HG03565 (cell line): ENCODE measurements at regions not wholly inside any gene's neighbourhood (a gene's known extent, or its start where the extent isn't known, plus 50 kb on each side); places are given as distances from the start of the nearest gene placed in this dataset.

Experiments used
- ATAC-seq: cut with Tn5 transposase; IDR thresholded peaks from one replicate; pipeline ENCODE4 v1.9.1; 2021; ENCODE audit warnings: mild to moderate bottlenecking, moderate library complexity; ENCODE audit not compliant: unreplicated experiment

DNA sequence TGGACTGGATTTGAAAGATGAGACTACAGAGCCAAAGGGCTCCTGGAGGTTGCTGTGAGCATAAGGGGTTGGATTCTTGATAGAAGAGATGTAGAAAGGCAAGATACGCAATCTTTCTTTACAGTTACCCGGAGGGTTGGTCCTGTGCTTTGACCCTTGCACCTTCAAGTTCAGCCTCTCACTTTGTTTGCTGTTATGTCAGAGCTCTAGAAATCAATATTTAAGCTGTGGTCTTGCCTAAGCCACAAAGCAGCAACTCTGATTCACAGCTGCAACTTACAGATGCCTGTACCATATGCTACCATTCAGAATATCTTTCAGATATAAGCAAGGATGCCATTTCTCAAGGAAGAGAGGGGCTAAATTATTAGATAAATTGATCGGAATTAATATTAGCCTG lies 943.1 kb upstream of the LRRTM1 start:
- ATAC-seq: no peak

DNA sequence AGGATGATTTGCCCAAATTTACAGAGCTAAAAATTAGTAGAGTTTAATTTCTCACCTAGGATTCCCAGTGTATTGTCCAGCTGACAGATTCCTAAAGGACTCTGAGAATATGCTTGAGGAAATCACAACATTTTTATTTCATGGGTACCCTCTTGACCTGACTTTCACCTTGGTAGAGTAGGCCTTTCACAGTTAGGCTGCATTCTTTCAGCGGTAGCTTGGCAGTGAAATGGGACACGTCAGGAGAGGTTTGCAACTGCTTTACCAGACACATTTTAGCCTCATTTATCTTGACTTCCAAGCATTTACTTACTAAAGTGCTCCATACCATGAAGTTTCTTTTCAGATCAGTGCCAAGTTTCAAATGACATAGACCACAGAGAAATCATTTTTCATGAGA lies 937.9 kb upstream of the LRRTM1 start:
- ATAC-seq: no peak

DNA sequence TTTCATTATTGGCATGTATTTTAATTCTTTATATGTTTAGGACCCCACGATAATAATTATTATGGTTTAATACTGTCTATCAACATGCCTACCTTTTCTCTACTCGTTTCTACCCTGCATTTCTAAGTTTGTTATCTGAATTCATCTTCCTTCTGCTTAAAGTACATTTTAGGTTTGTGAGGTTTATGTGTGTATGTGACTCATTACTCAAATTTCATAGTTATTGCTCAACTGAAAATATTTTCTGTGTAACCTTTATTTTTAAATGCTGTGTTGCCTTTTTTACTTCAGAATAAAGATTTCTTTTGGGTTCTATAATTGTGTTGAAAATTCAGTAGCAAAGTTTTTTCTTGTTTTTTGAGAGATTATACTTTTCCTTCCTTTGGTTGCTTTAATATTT lies 933.9 kb upstream of the LRRTM1 start:
- ATAC-seq: no peak

DNA sequence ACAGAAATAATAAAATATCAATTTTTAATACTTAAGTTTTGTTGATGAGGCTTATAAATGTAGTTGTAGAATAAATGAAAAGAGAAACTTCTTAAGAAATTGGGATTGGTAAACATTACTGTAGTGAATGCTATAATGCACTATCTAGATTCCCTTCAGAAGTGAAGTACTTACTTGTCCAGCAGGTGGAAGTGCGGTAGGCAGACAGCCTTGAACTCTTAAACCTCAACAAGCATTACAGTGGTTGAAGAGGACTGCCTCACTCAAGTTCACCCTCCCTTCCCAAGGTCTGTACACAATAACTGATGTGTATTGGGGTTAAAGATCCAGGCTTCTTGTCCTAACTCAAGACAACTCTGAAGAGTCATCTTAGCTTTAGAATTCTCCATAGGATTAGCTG lies 931.0 kb upstream of the LRRTM1 start:
- no peak for ATAC-seq

DNA sequence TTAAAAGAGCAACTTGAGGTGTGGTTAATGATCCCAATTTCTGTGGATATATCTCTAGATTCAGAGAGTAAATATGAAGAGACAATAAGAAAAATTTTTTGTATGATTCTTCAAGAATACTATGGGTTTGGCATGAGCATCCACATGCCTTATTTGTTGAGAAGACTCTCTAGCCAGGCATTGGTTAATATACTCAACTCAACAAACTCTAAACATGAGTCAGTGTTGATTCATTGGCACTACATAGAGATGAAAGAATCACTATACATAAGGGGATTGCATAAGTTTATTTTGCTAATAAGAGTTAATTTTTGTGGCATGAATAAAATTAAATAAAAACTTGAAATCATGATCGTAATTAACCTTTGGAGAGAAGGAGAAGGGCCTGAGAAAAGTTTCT lies 930.2 kb upstream of the LRRTM1 start:
- no peak for ATAC-seq

DNA sequence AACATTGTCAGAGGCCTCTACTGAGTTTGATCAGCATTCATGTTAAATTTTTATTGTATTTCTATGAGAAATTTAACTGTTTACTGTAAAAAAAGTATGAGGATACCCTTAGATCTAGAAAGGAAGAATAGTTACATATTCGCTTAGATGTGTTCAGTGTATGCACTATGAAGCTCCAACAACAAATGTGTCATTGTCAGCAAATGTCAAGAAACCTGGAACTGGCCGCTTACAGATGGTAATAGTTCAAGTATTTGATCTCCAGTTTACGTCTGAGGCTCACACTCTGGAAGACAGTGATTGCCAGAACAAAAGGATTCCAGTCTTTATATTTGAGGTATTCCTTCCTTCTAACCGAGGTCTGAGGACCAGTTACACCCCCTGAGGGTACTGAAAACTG lies 921.2 kb upstream of the LRRTM1 start:
- no peak for ATAC-seq

DNA sequence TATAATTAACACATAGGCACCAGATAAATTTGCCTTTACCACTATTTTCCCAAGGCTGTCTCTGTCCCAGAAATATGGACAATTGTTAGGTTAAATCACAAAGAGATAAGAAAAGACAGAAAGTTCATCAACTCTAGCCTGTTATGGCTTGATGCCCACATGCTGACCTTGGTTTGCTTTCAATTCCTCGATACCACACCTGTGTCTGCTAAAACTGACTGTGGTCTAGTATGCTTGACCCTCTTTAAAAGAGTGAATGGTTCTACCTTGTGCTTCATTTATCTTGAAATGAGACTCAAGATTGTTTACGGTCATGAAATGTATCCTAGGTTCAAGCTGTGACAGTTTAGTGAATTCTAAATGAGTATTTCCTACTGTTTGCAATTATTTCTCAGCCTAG lies 909.0 kb upstream of the LRRTM1 start:
- ATAC-seq: no peak

DNA sequence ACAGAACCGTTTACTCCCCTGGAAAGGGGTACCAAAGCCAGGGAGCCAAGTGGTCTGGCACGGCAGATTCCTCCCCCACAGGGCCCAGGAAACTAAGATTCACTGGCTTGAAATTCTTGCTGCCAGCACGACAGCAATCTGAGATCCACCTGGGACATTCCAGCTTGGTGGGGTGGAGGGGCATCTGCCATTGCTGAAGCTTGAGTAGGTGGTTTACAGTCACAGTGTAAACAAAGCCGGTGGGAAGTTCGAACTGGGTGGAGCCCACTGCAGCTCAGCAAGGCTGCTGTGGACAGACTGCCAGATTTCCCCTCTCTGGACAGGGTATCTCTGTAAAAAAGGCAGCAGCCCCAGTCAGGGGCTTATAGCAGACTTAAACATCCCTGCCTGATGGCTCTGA lies 901.7 kb upstream of the LRRTM1 start:
- ATAC-seq: no peak

DNA sequence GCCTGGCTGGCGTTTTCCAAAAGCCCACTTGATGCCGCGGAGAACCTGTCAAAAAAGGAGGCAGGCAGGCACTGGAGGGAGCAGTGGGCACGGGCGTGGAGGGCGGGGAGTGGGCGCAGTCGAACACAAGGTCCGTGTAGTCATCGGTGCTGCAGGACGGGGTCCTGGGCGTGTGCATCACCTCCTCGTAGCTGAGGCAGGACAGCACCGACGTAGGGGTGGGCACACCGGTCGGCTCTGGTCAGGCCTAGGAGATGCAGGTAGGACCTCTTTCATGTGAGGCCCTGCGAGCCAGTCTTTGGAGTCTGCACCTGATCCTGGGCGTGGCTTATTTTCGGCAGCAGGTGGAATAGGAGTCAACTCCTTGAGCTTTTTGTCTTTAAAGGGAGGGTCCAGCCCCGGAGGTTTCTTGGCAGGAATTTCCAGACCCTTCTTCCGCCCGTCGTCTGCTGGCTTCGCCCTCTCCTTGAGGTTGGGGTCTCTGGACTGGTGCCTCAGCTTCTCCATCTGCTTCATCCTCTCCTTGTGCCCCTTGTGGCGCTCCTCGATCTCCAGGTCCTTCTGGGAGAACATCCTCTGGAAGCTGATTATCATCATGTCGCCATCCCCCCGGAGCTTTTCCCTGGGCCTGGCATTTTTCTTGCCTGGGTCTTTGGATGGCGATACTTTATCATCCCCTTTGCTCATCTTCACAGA lies 892.5 kb upstream of the LRRTM1 start:
- no peak for ATAC-seq

DNA sequence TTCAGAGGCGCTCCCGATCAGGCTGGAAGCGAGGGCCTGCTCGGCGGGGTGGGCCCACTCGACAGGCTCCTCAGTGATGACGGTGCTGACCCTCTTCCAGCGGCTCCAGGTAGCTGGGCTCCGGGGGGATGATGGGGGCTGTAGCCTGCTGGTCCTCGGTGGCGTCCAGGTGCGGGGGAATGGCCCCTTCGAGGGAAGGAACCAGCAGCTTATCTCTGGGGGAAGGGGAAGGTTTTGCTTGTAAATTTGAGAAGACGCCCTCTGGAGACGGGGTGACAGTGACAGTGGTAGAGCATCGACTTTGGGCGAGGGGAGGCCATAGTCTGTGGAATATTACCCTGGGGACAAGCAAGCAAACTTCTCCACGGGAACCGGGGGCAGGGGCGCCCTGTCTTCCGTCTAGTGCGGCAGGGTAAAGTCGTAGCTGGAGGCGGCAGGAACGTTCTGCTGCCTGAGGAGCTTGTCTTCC lies 891.9 kb upstream of the LRRTM1 start:
- ATAC-seq: no peak

DNA sequence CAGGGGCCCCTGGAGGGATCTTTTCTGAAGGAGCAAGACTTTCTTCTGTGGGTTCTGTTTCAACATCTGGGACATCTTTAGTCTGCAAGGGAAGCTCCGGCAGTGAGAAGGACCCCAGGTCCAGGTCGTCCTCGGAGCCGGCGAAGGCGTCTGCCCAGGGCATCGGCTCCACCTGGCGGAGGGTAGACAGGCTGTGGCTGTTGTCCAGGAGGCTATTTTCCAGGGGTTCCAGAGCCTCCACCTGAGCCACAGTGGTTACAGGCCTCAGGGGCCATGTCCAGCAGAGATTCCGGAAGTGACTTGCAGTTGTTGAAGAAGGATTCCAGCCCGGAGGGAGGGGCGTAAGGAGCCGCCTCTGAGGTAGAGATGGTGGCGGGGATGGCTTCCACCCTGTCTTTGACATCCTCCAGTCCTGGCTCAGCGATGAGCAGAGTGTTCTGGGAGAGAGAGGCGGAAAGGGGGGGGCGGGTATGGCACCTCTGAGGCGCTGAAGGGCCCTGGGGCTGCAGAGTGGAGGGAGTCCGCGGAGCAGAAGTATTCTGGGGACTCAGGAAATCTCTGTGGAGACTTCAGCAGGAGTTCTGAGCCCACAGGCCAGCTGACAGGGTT lies 891.3 kb upstream of the LRRTM1 start:
- no peak for ATAC-seq

DNA sequence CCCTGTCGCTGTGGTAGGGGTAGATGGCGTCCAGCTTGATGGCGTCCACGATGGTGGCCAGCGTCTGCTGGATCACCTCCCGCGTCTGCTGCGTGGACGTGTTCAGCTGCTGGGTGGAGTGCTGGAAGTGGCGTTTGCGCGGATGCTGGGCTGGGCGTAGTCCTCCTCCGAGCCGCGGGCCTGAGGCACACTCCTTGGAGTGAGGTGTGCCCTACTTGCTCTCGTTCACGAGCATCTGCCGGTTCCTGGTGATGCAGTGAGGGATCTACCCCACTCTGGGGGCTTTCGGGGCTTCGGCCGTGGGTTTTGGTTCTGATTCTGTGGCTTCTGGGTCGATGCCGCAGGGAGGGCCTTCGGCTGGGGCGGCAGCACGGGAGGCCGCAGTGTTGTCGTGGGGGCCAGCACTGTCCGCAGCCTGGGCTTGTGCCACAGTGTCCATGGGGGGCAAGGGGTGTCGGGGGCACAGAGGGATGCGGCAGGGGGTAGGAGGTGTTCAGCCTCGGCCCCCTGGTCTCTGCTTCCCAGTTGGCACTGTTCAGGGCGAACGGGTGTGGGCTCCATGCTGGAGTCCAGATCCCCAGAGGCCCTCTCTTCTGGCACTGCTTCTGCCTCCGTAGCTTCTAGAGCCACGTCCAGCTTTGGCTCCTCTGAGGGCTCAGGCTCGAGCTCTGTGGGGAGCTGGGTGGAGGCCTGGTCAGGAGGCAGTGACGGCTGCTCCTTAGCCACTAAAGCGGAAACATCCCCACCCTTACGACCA lies 890.6 kb upstream of the LRRTM1 start:
- no peak for ATAC-seq

DNA sequence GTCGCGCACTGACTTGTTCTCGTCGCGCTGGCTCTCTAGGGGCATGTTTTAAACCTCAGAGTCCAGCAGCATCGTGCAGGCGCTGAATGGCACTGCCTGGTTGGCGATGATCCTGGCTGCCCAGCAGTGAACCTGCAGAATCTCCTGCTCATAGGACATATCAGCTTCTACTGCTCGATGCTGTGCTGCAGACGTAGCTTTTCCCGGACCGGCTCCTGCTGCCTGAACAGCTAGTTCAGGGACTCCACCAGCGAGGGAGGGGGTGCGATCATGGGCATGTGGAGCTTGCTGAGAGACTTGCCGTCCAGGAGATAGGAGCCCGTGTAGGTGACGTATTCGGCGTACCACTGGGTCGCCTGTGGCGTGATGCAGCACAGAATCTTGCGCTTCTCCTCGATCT lies 890.0 kb upstream of the LRRTM1 start:
- no peak for ATAC-seq

DNA sequence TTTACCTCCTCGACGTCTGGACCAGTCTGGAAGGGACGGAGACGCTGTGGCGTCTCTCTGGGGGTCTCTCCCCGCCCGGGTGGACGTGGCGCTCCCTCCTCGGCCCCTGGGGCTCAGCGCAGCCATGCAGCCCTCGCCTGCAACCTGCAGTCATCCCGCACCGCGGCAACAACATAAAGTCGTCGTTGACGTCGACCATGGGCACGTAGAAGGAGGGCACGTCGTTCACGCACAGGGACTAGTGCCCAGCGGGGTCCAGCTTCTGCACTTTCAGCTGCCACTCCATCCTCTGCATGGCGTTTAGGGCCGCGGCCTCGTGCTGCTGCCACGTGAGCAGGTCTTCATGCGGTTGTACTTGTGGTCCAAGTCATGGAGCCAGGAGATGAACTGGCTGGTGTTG lies 889.6 kb upstream of the LRRTM1 start:
- ATAC-seq: no peak

DNA sequence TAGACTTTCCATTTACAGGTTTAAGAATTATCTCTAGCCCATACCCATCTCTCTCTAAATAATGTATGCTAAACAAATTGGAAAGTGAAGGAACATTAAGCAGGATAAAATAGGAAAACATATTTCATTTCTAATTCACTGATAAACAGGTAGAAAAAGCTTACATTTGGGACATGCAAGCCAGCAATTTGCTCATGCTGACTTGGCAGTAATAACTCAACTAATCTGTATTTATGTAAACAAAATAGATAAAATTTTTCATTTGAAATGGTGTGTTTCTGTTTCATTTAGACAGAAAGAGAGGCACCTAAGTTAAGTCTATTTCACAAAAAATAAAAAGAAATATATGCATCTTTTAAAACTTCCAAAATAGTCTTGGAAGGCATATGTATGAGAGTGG lies 877.3 kb upstream of the LRRTM1 start:
- no peak for ATAC-seq

DNA sequence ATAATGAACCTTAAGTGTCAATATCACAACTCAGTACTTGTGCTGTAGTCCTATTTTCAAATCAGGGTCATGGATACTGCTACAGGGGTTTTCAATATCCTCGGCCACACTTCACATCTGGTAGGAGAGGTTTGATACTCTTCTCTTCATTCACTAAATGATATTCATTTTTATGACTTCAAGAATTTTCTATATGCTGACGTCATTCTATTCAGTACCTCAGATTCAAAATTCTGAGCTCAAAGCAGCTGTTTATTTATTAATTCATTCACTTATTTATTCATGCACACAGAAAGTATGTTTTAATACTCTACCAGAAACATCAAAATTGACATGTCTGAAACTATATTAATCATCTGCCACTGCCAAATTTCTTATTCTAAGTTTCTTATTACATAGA lies 866.9 kb upstream of the LRRTM1 start:
- no peak for ATAC-seq

DNA sequence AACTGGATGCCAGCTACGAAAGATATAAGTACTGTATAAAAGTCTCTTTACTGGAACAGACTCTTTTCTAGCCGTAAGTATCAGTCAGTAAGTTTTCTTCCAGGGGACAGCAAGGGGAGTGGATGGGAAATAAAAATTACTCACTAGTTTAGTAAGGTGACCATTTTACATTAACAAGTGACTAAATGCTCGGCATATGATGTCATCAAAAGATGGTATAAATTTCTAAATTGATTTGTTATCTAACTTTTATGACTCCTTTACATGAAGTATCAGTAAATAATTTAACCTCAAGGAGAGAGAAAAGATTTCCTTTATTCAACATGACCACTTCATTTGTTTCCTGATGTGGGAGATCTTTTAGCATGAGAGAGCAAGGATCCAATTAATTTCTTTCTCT lies 859.0 kb upstream of the LRRTM1 start:
- no peak for ATAC-seq

DNA sequence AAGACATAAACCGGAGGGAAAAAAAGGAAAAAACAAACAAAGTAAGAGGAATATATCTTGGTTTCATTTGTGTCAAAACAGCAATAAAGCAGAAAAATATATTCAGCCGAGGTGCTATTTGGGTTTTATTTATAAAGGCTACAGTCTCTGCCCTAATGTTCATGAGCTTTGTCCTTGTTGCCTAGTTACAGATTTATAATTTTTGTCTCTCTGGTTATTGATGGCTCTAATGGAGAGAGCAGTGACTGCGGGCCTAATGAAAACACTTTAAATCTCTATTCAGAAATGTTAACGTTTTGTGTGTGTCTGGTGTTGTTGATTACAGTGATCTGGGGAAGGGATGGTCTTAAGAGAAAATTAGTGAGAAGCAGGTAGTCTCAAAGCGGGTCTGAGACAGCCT lies 854.0 kb upstream of the LRRTM1 start:
- no peak for ATAC-seq

DNA sequence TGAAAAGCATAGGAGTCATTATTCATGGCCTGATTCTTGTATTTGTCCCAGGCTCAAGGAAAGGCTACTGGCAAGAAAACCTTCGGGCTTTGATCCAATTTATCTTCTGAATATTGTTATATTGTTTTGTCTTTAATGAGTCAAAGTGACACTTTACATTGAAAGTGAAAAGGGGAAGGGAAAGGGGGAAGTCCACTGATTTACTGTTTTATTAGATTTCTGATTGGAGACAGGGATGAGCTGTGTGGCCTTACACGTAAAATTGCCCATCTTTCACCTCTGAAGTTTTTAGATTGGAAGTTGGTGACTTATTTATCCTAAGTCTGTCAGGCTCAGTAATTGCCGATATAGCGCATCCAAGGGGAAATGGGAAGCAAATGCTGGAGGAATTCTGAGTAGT lies 843.8 kb upstream of the LRRTM1 start:
- ATAC-seq: no peak

DNA sequence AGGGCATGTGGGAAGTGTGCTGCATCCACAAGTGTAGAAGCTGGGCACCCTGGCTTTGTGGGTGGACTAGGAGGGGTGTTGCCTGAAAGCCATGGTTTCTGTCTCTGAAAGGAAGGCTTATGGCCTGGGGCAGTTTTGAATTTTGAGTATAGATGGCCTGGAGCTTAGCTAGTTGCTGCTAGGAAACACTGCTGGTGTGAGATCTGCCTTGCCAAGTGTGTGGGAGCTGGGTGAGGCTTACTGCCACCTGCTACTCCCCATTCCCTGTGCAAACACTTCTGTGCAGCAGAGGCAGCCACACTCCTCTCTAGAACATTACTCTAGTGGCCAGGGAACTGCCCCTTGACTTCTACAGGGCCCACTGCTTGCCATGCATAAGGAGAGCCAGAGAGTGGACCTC lies 831.7 kb upstream of the LRRTM1 start:
- no peak for ATAC-seq

DNA sequence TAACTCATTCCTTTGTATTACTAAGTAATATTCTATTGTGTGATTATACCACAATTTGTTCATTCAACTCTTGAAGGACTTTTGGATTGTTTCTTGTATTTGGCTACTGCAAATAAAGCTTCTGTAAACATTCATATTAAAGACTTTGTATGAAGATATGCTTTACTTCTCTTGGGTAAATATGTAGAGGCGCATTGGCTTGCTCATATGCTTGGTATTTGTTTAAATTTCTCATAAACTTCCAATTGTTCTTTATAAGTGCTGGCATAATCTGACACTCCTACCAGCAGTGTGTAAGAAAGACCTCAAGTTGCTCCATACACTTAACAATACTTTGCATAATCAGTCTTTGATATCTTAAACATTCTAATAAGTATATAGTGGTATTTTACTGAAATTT lies 792.8 kb upstream of the LRRTM1 start:
- no peak for ATAC-seq

DNA sequence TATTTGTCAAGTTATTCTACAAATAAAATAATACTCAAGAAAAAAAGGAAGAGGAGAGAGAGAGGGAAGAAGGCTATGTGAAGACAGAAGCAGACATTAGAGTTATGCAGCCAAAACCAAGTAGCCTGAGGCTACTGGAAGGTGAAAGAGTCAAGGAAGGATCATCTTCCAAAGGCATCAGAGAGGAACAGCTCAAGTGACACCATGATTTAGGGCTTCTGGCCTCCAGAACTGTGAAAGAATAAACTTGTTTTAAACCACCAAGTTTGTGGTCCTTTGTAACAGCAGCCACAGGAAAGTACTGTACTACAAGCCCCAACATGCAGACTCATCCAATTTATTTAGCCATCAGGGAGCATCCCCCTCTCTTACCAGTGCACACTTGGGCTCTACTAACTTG lies 788.5 kb upstream of the LRRTM1 start:
- ATAC-seq: no peak
